Cardiac fibroblast (primary cell): ENCODE measurements at regions not wholly inside any gene's neighbourhood (a gene's known extent, or its start where the extent isn't known, plus 50 kb on each side); places are given as distances from the start of the nearest gene placed in this dataset.
"Not testable (repeated sequence)": the region's sequence is repeated elsewhere in the genome, so short reads cannot be mapped to it uniquely, and the experiment has no call there.

ENCODE experiments used
- DNase-seq, 2 donors: peaks; one replicate each; pipeline versions ENCODE4 v3.0.0 to v3.0.0-alpha.2; 2010; ENCODE audit warnings: low read depth in 2 of 2
- H3K4me3 ChIP-seq, 2 donors: replicated peaks in 1 of 2; 1 replicate in 1 of 2; 2 replicates in 1 of 2; pipeline ENCODE4 v1.5.1; 2011; ENCODE audit warnings: low read depth in 2 of 2, low read length in 2 of 2, mild to moderate bottlenecking in 2 of 2, moderate library complexity in 1 of 2
- TF ChIP-seq, protein P1 (sequence below): IDR thresholded peaks from one replicate; pipeline ENCODE4 v1.5.1; 2011; ENCODE audit warnings: low read depth, mild to moderate bottlenecking, low read length, inconsistent platforms

DNA sequence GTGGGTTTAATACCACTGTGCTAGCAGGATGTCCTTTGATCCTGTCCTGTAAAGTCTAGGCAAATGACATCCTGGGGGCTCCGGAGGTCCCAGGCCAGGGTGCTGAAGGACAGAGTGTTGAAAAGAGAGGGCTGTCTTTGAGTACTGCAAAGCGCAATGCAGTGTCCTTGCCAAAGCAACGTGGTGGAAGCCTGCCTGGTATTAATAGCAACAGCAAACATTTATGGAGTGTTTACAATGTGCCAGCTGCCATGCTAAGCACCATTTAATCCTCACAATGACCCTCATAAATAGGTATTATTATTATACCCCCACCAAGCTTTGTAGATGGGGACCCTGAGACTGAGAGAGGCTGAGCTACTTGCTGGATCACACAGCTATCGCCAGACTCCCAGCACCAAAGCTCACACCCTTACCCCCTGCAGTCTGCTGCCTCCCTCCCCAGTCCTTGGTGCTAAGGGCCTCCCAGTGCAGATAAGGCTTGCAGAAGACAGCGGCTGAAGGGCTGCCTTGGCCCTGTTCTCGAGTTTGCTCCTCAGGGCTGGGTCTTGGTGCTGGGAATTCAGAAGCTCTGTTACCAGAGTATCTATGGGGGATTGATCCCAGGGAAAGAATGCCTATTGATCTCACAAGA is 427.7 kb downstream of the FUT8 start:
- TF ChIP-seq, protein P1, sequence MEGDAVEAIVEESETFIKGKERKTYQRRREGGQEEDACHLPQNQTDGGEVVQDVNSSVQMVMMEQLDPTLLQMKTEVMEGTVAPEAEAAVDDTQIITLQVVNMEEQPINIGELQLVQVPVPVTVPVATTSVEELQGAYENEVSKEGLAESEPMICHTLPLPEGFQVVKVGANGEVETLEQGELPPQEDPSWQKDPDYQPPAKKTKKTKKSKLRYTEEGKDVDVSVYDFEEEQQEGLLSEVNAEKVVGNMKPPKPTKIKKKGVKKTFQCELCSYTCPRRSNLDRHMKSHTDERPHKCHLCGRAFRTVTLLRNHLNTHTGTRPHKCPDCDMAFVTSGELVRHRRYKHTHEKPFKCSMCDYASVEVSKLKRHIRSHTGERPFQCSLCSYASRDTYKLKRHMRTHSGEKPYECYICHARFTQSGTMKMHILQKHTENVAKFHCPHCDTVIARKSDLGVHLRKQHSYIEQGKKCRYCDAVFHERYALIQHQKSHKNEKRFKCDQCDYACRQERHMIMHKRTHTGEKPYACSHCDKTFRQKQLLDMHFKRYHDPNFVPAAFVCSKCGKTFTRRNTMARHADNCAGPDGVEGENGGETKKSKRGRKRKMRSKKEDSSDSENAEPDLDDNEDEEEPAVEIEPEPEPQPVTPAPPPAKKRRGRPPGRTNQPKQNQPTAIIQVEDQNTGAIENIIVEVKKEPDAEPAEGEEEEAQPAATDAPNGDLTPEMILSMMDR = no peak
- no peak for DNase-seq
- no peak overlapping the region for H3K4me3 ChIP-seq

DNA sequence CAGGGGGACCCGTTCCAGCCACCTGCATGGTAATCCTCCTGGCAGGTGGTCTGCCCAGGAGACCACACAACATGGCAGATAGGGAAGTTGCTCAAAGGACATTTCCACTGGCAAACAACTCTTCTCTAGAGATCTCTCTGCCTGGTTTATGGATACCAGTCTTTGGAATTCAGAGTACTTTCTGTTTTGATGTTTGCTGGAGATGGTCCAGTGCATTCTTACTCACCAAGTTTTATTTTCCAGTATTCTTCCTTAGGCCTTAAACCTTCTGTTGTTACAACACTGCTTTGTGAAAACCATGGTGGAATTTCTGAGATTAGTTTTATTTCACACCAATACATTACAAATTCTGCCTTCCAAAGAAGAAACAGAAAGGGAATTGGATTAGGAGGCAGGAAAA is 428.3 kb downstream of the FUT8 start:
- peak; percentile 18 to 52 for DNase-seq
- TF ChIP-seq, protein P1 = no peak
- H3K4me3 ChIP-seq = no peak overlapping the region

DNA sequence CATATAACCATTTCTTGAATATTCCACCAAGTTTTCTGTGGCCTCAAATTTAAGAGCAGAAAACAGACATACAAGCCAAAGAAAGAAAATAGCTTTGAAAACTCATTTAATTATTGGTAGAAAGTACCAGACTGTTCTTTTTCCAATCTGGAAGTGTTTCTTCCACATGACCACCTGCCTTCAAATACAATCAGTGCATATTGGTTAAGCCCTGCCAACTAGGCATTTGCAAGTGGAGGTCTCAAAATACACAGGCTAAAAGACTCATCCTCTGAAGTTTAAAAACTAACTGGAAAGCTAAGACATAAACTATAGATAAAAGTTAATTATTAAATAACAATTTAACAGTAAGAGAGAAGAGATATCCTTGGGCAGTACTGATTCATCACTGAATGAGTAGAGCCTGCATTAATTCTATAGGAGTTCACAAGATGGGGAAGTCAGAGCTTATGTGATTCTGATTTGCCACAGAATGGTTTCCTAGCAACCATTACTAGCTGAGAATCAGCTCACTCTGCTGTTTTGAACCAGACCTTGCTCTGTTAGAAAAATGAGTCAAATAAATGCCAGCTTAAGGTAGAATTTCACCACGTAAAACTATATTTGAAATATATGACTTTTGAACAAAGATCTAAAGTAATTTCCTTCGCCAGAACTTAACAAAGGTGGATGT is 433.8 kb downstream of the FUT8 start:
- H3K4me3 ChIP-seq = no peak overlapping the region
- DNase-seq = no peak
- TF ChIP-seq, protein P1 = no peak

DNA sequence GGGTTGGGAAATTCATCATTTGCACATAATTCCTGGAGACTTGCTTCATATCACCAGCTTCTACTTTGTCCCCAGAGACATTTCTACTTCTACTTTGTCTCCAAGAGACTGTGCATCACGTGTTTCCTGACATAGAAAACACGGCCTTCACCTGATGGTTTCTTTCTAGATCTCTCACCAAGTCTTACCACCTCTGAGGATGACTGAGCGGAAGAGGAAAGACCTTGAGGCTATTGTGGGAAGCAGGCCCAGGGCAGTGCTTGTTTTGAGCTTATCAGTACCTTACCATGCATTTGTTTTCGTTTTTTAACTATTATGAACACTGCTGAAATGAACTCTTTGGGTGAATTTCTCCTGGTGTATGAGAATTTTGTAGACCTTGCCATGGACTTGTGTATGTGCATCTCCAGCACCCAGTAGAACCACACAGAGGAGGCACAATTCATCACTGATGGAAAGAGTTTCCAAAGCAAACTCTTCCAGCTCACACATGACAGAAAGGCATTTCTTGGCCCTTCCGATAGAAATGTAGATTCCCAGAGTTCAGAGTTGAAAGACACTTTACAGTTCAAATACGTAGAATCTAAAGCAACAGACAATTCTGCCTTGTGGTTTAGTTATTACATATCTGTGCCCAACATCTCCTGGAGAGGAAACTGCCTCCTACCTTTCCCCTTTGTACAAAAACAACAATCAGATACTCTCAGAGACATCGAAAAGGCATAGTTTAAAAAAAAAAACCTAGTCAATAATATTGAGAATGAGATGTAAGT is 434.7 kb downstream of the FUT8 start:
- H3K4me3 ChIP-seq = no peak overlapping the region
- TF ChIP-seq, protein P1 = no peak
- no peak for DNase-seq

DNA sequence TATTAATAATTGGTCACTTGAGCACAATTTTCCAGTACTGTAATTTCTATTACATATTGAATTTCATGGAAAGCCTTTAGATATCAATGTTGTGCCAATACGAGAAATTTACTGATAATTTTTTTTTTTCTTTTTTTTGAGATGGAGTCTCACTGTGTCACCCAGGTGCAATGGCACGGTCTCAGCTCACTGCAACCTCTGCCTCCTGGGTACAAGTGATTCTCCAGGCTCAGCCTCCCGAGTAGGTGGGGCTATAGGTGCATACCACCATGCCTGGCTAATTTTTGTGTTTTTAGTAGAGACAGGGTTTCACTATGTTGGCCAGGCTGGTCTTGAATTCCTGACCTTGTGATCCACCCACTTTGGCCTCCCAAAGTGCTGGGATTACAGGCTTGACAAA is 435.4 kb downstream of the FUT8 start:
- not testable (repeated sequence) for DNase-seq, H3K4me3 ChIP-seq

DNA sequence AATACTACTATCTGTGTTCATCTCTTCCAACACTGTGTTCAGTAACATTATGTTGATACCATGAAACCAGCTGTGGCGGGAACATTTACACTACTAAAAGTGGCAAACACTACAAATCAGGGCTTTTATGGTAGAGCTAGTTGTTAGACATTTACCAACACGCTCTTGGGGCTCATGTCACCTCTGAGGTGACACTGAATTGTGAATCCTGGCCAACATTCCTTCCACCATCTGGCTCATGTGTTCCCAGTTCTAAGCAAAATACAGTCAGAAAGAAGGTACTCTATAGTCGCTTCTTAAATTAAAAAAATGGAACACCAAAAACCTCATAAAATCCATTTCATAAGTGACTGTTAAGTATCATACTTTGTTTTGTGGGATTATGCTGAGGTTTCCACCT is 436.6 kb downstream of the FUT8 start:
- TF ChIP-seq, protein P1 = no peak
- no peak for DNase-seq
- no peak overlapping the region for H3K4me3 ChIP-seq

DNA sequence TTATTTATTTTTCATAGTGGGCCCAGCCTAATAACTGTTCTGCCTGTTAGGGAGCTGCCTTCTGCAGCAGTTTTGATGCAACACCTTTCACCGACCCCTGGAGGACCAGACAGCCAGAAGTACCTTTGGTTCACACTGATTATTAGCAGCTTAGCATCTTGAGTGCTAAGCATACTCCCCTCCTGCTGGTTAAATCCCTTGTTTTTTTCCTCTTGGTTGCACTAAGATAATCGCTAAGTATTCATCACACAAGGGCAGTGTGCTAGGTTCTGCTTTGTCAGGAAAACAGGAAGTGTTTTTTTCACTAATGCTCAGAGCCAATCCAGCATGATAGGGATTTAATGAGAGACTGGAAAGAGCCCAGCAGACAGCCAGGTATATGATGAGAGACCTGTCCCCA is 437.0 kb downstream of the FUT8 start:
- H3K4me3 ChIP-seq = no peak overlapping the region
- TF ChIP-seq, protein P1 = no peak
- DNase-seq = no peak
